ENCODE measurements at regions not wholly inside any gene's neighbourhood (a gene's known extent, or its start where the extent isn't known, plus 50 kb on each side); places are given as distances from the start of the nearest gene placed in this dataset.

GRCh38 chr10:21313691-21314090 lies 211.8 kb downstream of the SKIDA1 start:
- no peak for FAIRE-seq
- TF ChIP-seq TAF1 (IDR thresholded peaks at IDR 0.05; ENCODE audit: borderline replicate concordance, low read depth, low read length), result no peak
- no peak for TF ChIP-seq POLR2A (IDR thresholded peaks at IDR 0.05; ENCODE audit: low read depth, low read length)
- TF ChIP-seq POLR2AphosphoS5 (IDR thresholded peaks at IDR 0.05; ENCODE audit: low read depth, low read length), result no peak
- no peak for DNase-seq (ENCODE audit: insufficient read length)

- TF ChIP-seq POLR2A (IDR thresholded peaks at IDR 0.05; ENCODE audit: low read depth, low read length) (no peak), POLR2AphosphoS5 (IDR thresholded peaks at IDR 0.05; ENCODE audit: low read depth, low read length) (no peak), TAF1 (IDR thresholded peaks at IDR 0.05; ENCODE audit: borderline replicate concordance, low read depth, low read length) (no peak)
- FAIRE-seq, result no peak
These were observed 214.1 kb downstream of the SKIDA1 start for GRCh38 chr10:21311426-21311825.

GRCh38 chr10:21309427-21309826 lies 216.1 kb downstream of the SKIDA1 start:
- TF ChIP-seq POLR2A (IDR thresholded peaks at IDR 0.05; ENCODE audit: low read depth, low read length) (no peak), TAF1 (IDR thresholded peaks at IDR 0.05; ENCODE audit: borderline replicate concordance, low read depth, low read length) (no peak), POLR2AphosphoS5 (IDR thresholded peaks at IDR 0.05; ENCODE audit: low read depth, low read length) (no peak)
- FAIRE-seq, result no peak

More at GRCh38 chr10:21311426-21311825, 214.1 kb downstream of the SKIDA1 start:
- DNase-seq (ENCODE audit: insufficient read length), result no peak

GRCh38 chr10:21308946-21309345 lies 216.5 kb downstream of the SKIDA1 start:
- TF ChIP-seq POLR2AphosphoS5 (IDR thresholded peaks at IDR 0.05; ENCODE audit: low read depth, low read length), result no peak
- no peak for TF ChIP-seq TAF1 (IDR thresholded peaks at IDR 0.05; ENCODE audit: borderline replicate concordance, low read depth, low read length)
- no peak for TF ChIP-seq POLR2A (IDR thresholded peaks at IDR 0.05; ENCODE audit: low read depth, low read length)
- DNase-seq (ENCODE audit: insufficient read length) (no peak), FAIRE-seq (no peak)

More at GRCh38 chr10:21309427-21309826, 216.1 kb downstream of the SKIDA1 start:
- DNase-seq (ENCODE audit: insufficient read length), result no peak

GRCh38 chr10:21308018-21308417 lies 217.5 kb downstream of the SKIDA1 start:
- DNase-seq (ENCODE audit: insufficient read length) (no peak), FAIRE-seq (no peak)
- TF ChIP-seq POLR2A (IDR thresholded peaks at IDR 0.05; ENCODE audit: low read depth, low read length) (no peak), TAF1 (IDR thresholded peaks at IDR 0.05; ENCODE audit: borderline replicate concordance, low read depth, low read length) (no peak), POLR2AphosphoS5 (IDR thresholded peaks at IDR 0.05; ENCODE audit: low read depth, low read length) (no peak)

- FAIRE-seq, result no peak
- TF ChIP-seq POLR2A (IDR thresholded peaks at IDR 0.05; ENCODE audit: low read depth, low read length) (no peak), TAF1 (IDR thresholded peaks at IDR 0.05; ENCODE audit: borderline replicate concordance, low read depth, low read length) (no peak), POLR2AphosphoS5 (IDR thresholded peaks at IDR 0.05; ENCODE audit: low read depth, low read length) (no peak)
- no peak for DNase-seq (ENCODE audit: insufficient read length)
These were observed 220.9 kb downstream of the SKIDA1 start for GRCh38 chr10:21304608-21305007.

- DNase-seq (ENCODE audit: insufficient read length), result no peak
- no peak for FAIRE-seq
- no peak for TF ChIP-seq POLR2AphosphoS5 (IDR thresholded peaks at IDR 0.05; ENCODE audit: low read depth, low read length)
- no peak for TF ChIP-seq TAF1 (IDR thresholded peaks at IDR 0.05; ENCODE audit: borderline replicate concordance, low read depth, low read length)
- no peak for TF ChIP-seq POLR2A (IDR thresholded peaks at IDR 0.05; ENCODE audit: low read depth, low read length)
These were observed 221.3 kb downstream of the SKIDA1 start for GRCh38 chr10:21304198-21304597.

- FAIRE-seq, result no peak
- DNase-seq (ENCODE audit: insufficient read length), result no peak
- TF ChIP-seq TAF1 (IDR thresholded peaks at IDR 0.05; ENCODE audit: borderline replicate concordance, low read depth, low read length) (no peak), POLR2AphosphoS5 (IDR thresholded peaks at IDR 0.05; ENCODE audit: low read depth, low read length) (no peak), POLR2A (IDR thresholded peaks at IDR 0.05; ENCODE audit: low read depth, low read length) (no peak)
These were observed 224.9 kb downstream of the SKIDA1 start for GRCh38 chr10:21300551-21300950.

- TF ChIP-seq TAF1 (IDR thresholded peaks at IDR 0.05; ENCODE audit: borderline replicate concordance, low read depth, low read length), result no peak
- TF ChIP-seq POLR2AphosphoS5 (IDR thresholded peaks at IDR 0.05; ENCODE audit: low read depth, low read length), result no peak
- TF ChIP-seq POLR2A (IDR thresholded peaks at IDR 0.05; ENCODE audit: low read depth, low read length), result no peak
- DNase-seq (ENCODE audit: insufficient read length) (no peak), FAIRE-seq (no peak)
These were observed 226.2 kb downstream of the SKIDA1 start for GRCh38 chr10:21299330-21299729.

GRCh38 chr10:21298701-21299100 lies 226.8 kb downstream of the SKIDA1 start:
- TF ChIP-seq TAF1 (IDR thresholded peaks at IDR 0.05; ENCODE audit: borderline replicate concordance, low read depth, low read length) (no peak), POLR2AphosphoS5 (IDR thresholded peaks at IDR 0.05; ENCODE audit: low read depth, low read length) (no peak), POLR2A (IDR thresholded peaks at IDR 0.05; ENCODE audit: low read depth, low read length) (no peak)
- FAIRE-seq (no peak), DNase-seq (ENCODE audit: insufficient read length) (no peak)

- FAIRE-seq, result no peak
- TF ChIP-seq POLR2AphosphoS5 (IDR thresholded peaks at IDR 0.05; ENCODE audit: low read depth, low read length) (no peak), POLR2A (IDR thresholded peaks at IDR 0.05; ENCODE audit: low read depth, low read length) (no peak), TAF1 (IDR thresholded peaks at IDR 0.05; ENCODE audit: borderline replicate concordance, low read depth, low read length) (no peak)
- no peak for DNase-seq (ENCODE audit: insufficient read length)
These were observed 227.7 kb downstream of the SKIDA1 start for GRCh38 chr10:21297603-21298383.
